ENCODE measurements at regions not wholly inside any gene's neighbourhood (a gene's known extent, or its start where the extent isn't known, plus 50 kb on each side); places are given as distances from the start of the nearest gene placed in this dataset.

DNA sequence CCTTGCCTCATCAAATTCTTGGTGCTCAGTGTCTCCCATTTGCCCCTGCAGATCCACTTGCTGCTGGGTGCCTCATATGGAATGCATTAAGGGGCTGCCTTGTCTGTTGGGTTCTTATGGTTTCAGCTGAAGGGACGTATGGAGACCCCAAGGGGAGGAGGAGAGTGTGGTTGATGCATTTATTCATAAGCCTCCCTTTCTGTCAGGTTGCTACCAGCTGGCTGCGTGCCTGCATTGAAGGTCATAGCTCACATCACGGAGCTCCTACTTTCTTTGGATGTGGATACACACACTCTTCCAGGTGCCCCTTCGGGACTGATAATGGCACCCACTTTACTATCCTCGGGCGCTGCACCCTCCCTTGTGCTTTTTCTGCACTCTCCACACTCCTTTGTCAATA lies 377.9 kb downstream of the SLC4A3 start:
- no peak overlapping the region for H3K27ac ChIP-seq
- TF ChIP-seq, protein P1, sequence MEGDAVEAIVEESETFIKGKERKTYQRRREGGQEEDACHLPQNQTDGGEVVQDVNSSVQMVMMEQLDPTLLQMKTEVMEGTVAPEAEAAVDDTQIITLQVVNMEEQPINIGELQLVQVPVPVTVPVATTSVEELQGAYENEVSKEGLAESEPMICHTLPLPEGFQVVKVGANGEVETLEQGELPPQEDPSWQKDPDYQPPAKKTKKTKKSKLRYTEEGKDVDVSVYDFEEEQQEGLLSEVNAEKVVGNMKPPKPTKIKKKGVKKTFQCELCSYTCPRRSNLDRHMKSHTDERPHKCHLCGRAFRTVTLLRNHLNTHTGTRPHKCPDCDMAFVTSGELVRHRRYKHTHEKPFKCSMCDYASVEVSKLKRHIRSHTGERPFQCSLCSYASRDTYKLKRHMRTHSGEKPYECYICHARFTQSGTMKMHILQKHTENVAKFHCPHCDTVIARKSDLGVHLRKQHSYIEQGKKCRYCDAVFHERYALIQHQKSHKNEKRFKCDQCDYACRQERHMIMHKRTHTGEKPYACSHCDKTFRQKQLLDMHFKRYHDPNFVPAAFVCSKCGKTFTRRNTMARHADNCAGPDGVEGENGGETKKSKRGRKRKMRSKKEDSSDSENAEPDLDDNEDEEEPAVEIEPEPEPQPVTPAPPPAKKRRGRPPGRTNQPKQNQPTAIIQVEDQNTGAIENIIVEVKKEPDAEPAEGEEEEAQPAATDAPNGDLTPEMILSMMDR (conservative IDR thresholded peaks at IDR 0.05): no peak

DNA sequence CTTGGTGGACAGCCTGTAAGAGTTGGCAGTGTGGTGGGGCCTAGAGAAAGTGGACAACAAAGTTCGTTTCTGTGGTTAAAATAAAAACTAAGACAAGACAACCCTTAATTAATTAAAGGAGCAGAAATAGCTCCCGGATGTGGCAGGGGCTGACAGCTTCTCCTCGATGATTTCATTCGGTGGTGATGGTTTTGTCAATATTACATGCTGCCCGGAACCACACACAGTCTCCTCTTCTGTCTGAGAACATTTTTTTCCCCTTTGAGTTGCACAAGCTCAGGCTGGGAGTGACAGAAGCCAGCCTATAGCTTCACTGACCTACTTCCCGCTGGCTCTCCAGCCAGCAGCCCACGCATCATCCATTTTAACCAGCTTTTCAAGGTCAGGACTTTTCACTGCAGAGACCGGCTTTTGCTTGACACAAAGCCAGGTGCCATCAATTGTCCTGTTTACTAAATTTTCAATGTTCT lies 378.8 kb downstream of the SLC4A3 start:
- no peak overlapping the region for H3K27ac ChIP-seq
- TF ChIP-seq, protein P1 (conservative IDR thresholded peaks at IDR 0.05): no peak

DNA sequence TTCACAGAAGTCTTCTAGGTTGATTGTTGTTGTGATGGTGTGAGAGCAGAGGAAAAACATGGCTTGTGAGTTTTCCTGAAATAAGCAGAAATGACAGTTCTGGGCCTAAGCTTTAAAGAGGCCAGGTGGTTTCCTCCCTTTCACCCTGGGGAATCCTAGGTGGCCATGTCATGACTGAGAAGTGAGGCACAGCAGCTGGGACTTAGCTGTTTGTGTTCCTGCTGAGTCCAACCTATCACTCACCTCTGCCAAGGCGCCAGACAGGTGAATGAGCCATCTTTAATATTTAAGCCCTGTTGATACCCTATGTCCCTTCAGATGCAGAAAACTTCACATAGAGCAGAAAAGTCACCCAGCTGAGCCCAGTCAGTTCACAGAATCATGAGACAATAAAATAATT lies 384.4 kb downstream of the SLC4A3 start:
- TF ChIP-seq, protein P1 (conservative IDR thresholded peaks at IDR 0.05): no peak
- H3K27ac ChIP-seq: no peak overlapping the region

DNA sequence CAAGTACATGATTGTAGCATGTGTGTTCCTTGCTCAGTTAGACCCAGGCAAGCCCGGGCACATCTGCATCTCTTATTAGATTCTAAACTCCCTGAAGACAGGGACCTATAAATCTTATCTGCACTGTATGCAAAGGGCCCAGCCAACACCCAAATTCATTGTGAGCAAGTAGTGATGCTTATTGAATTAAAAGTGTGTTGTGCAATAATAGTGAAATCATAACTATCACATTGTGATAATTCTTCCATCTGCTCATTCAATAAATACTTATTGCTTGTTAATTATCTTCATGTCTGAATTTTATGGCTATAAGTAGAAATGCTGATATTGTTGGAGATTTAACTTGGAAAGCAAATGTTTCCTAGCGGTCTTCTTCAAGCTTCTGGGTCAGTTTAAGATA lies 387.5 kb downstream of the SLC4A3 start:
- no peak overlapping the region for H3K27ac ChIP-seq
- TF ChIP-seq, protein P1 (conservative IDR thresholded peaks at IDR 0.05): no peak

DNA sequence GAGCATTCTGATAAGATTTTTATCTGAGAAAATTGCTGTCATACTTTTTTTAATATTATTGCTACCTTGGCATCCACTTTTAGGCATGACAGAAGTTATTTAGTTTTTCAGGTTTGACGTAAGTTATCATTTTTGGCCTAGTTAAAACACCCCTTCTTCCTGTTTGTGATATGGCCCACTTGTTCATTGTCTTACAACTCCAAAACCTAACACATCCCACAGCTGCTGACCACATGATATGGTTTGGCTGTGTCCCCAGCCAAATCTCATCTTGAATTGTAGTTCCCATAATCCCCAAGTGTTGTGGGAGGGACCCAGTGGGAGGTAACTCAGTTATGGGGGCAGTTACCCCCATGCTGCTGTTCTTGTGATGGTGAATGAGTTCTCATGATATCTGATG lies 388.1 kb downstream of the SLC4A3 start:
- H3K27ac ChIP-seq: no peak overlapping the region
- TF ChIP-seq, protein P1 (conservative IDR thresholded peaks at IDR 0.05): no peak

DNA sequence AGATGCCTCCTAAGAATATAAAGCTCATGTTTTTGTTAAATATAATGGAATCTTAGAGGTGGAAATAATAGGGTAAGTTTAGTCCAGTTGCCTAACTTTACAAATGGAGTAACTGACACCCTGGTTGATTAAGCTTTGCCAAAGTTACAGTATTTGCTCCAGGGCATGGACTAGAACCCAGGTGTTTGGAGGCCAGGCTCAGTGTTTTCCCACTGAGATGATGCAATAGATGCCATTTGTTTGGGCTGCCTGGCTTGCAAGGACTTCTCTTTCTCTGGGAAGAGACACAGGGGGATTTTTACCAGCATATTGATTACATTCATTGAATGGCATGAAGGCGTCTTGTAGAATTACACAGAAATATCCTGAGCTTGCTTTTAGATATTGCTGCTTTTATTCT lies 397.8 kb downstream of the SLC4A3 start:
- H3K27ac ChIP-seq: no peak overlapping the region
- TF ChIP-seq, protein P1 (conservative IDR thresholded peaks at IDR 0.05): no peak

DNA sequence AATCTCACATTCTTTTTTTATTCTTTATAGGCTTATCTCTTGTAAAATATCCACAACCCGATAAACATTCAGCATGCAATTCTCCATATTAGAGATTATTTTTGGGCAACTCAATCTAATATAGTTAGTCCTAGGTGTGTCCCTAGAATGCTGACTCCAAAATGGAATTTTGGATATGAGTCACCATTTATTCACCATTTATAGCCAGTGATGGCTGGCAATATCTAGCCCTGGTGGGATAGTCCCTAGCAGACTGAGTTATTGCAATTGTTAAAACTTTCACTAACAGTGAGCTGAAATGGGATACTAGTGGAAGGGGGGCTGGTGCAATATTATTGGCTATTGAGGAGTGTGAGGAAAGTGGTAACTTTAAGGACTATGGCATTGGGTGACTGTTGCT lies 401.6 kb downstream of the SLC4A3 start:
- no peak overlapping the region for H3K27ac ChIP-seq
- TF ChIP-seq, protein P1 (conservative IDR thresholded peaks at IDR 0.05): no peak

DNA sequence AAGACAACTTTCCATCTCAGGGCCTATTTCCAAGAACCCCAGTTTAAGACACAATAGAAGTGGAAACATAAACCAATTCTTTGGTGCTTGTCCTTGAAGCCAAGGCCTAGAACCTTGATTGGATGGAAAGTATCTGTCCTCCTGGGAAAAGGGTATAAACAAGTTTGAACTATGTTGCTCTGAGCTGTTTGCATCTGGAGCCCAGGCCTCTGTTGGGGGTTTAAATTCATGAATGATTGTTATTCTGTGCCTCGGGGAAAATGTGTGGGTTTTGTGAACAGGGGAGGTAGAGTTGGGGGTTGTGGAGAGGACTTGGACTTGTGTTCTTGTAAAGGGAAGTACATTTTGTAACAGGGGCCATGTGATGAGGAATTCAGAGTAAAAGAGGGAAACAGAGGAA lies 406.1 kb downstream of the SLC4A3 start:
- no peak overlapping the region for H3K27ac ChIP-seq
- TF ChIP-seq, protein P1 (conservative IDR thresholded peaks at IDR 0.05): no peak

Measured in VCaP (cell line).